Glutamatergic neuron (in vitro differentiated cells): ENCODE measurements at regions not wholly inside any gene's neighbourhood (a gene's known extent, or its start where the extent isn't known, plus 50 kb on each side); places are given as distances from the start of the nearest gene placed in this dataset.

ENCODE experiments used
- DNase-seq: peaks from one replicate; pipeline ENCODE4 v3.0.0; 2022
- H3K27ac Mint-ChIP-seq: one replicate; pipeline ENCODE4 v1.8.0; 2020; ENCODE audit warnings: mild to moderate bottlenecking, mixed read lengths, inconsistent platforms; ENCODE audit not compliant: unreplicated experiment
- H3K27me3 Mint-ChIP-seq: one replicate; pipeline ENCODE4 v1.8.0; 2020; ENCODE audit warnings: mild to moderate bottlenecking, moderate library complexity, mixed read lengths, inconsistent platforms; ENCODE audit not compliant: unreplicated experiment
- H3K36me3 Mint-ChIP-seq: one replicate; pipeline ENCODE4 v1.8.0; 2020; ENCODE audit warnings: mild to moderate bottlenecking, mixed read lengths, inconsistent platforms; ENCODE audit not compliant: unreplicated experiment
- H3K4me1 Mint-ChIP-seq: one replicate; pipeline ENCODE4 v1.8.0; 2020; ENCODE audit warnings: mild to moderate bottlenecking, low read depth, mixed read lengths, inconsistent platforms; ENCODE audit not compliant: unreplicated experiment
- H3K4me3 Mint-ChIP-seq: one replicate; pipeline ENCODE4 v1.8.0; 2020; ENCODE audit warnings: mild to moderate bottlenecking, mixed read lengths, inconsistent platforms; ENCODE audit not compliant: unreplicated experiment
- H3K9me3 Mint-ChIP-seq: one replicate; pipeline ENCODE4 v1.8.0; 2020; ENCODE audit warnings: mild to moderate bottlenecking, moderate library complexity, mixed read lengths, inconsistent platforms; ENCODE audit not compliant: unreplicated experiment
- TF ChIP-seq, protein P1 (sequence below): fragments of 200-600 bp; sonication (generic); IDR thresholded peaks from one replicate; pipeline ENCODE4 v1.5.0; 2021; ENCODE audit not compliant: partially characterized antibody, unreplicated experiment

DNA sequence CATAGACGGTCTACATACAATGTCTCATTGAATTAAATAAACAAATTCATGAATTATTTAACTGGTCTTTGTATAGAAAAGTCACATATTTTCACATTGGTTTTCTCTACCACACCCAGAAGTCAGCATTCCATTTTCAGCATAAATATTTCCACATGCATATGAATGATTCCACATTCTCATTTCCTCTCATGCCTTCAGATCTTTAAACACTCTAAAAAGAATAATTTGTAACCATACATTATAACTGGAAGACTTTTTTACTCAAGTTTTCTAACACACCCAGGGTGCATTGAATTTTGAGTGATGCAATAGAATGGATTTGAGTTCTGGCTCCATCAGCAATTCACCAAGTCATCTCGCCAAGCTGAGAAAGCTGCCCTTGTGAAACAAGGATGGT is 501.8 kb upstream of the TENM4 start:
- Mint-ChIP-seq H3K27me3 (no peaks in the 10 kb centered on the region), H3K27ac (no peak overlapping the region), H3K36me3 (no peaks in the 10 kb centered on the region), H3K4me3 (no peak overlapping the region), H3K4me1 (no peaks in the 10 kb centered on the region), H3K9me3 (peaks cover 2% of the 10 kb centered on the region)
- TF ChIP-seq, protein P1, sequence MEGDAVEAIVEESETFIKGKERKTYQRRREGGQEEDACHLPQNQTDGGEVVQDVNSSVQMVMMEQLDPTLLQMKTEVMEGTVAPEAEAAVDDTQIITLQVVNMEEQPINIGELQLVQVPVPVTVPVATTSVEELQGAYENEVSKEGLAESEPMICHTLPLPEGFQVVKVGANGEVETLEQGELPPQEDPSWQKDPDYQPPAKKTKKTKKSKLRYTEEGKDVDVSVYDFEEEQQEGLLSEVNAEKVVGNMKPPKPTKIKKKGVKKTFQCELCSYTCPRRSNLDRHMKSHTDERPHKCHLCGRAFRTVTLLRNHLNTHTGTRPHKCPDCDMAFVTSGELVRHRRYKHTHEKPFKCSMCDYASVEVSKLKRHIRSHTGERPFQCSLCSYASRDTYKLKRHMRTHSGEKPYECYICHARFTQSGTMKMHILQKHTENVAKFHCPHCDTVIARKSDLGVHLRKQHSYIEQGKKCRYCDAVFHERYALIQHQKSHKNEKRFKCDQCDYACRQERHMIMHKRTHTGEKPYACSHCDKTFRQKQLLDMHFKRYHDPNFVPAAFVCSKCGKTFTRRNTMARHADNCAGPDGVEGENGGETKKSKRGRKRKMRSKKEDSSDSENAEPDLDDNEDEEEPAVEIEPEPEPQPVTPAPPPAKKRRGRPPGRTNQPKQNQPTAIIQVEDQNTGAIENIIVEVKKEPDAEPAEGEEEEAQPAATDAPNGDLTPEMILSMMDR: no peak
- no peak for DNase-seq

DNA sequence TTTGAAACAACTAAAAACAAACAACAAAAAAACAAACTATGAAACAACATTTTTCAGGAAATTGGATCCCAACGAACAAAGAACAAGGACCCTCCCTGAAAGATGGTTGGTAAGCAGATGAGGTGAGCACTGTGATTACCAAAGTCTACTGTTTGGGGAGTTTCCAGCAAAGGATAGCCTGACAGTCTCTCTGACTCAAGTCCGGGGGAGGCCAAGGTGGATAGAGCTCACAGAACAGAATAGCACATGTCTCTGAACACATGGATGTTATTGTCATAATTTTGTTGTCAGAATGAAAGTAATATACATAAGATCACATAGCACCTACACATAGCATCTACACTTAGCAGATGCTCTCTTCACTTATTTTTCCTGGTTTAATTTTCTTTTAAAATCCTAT is 501.3 kb upstream of the TENM4 start:
- Mint-ChIP-seq H3K4me1 (no peaks in the 10 kb centered on the region), H3K27me3 (no peaks in the 10 kb centered on the region), H3K9me3 (peaks cover 2% of the 10 kb centered on the region), H3K4me3 (no peak overlapping the region), H3K36me3 (no peaks in the 10 kb centered on the region), H3K27ac (no peak overlapping the region)
- TF ChIP-seq, protein P1: no peak
- no peak for DNase-seq

DNA sequence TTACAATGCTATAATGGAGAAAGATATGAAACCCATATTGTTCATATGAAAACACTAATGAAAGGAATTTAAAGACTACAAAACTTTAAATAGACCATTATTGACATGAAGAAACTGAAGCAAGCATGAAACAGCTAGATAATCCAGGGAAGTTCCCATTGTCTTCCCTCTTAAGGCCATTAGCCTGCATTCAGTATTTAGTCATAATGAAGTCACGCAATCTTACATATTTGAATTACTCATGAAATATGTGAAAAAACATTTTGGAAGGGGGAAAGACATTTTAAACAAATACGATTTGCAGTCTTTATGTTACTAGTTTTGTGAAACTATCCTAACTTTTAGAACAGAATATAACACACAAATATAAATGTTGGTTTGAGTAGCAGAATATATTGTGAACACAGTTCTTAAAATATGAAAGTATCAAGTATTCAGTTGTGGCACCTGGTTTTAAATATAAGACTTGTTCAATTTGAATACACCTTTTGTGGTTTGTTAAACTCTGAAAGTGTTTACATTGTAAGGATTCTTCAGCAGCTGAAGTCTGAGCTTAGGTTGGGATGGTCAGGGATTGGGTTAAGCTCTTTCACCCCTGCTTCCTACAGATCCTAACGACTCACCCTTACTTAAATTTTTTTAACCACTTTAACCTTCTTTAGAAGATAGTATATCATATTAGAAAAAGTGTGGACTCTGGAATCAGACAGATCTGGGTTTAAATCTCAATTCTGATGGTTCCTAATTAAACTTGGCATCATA is 500.3 kb upstream of the TENM4 start:
- H3K27ac Mint-ChIP-seq: no peak overlapping the region
- TF ChIP-seq, protein P1: no peak
- DNase-seq: no peak
- H3K36me3 Mint-ChIP-seq: no peaks in the 10 kb centered on the region
- no peaks in the 10 kb centered on the region for H3K4me1 Mint-ChIP-seq
- H3K27me3 Mint-ChIP-seq: no peaks in the 10 kb centered on the region
- H3K4me3 Mint-ChIP-seq: no peak overlapping the region
- peaks cover 3% of the 10 kb centered on the region for H3K9me3 Mint-ChIP-seq

DNA sequence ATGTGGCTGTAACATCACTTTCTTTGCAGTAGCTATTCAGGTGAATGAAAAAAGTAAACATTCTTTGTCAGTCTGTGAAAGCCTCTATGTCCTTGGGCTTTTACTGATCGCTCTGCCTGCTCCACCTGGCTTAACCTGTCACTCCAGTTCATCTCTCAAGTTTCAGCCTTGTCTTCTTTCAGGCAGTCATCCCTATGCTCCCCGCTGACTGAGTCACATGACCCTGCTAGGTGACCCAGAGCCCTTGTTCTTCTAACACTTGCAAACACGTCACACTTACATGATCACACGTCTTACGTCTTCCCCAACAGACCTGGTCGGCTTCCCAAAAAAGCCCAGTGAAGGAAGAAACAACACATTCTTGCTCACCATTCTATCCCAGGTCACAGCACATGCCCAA is 499.3 kb upstream of the TENM4 start:
- Mint-ChIP-seq H3K4me1 (no peaks in the 10 kb centered on the region), H3K4me3 (no peak overlapping the region), H3K27ac (no peak overlapping the region), H3K27me3 (no peaks in the 10 kb centered on the region), H3K36me3 (no peaks in the 10 kb centered on the region), H3K9me3 (peaks cover 3% of the 10 kb centered on the region)
- no peak for DNase-seq
- TF ChIP-seq, protein P1: no peak

DNA sequence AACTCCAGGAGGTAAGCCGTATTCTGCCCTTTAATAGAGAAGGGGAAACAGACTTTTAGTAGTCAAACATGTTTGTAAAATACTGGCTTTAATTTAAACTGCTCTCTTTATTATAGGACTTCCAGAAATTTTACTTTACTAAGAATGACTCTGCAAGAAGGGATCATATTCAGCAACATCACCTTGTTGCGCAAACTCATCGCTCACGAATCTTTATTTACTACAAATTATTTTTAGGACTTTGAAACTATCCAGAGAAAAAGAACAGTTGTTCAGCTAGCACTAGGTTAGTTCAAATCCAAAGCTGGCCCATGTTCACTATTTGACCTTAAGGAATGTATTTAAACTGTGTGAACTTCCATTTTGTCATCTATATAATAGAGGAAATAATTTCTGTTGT is 498.3 kb upstream of the TENM4 start:
- no peaks in the 10 kb centered on the region for H3K4me1 Mint-ChIP-seq

More for the DNA sequence above, 498.3 kb upstream of the TENM4 start:
- H3K27me3 Mint-ChIP-seq: no peaks in the 10 kb centered on the region
- no peak overlapping the region for H3K27ac Mint-ChIP-seq
- TF ChIP-seq, protein P1: no peak
- no peak overlapping the region for H3K4me3 Mint-ChIP-seq
- DNase-seq: no peak
- H3K36me3 Mint-ChIP-seq: no peaks in the 10 kb centered on the region
- peaks cover 3% of the 10 kb centered on the region for H3K9me3 Mint-ChIP-seq
